ENCODE measurements at regions not wholly inside any gene's neighbourhood (a gene's known extent, or its start where the extent isn't known, plus 50 kb on each side); places are given as distances from the start of the nearest gene placed in this dataset.

- no peak for TF ChIP-seq CTCF (IDR thresholded peaks at IDR 0.05; ENCODE audit: poor library complexity)
- TF ChIP-seq EZH2 (IDR thresholded peaks at IDR 0.05; ENCODE audit: borderline replicate concordance) = no peak
- no peak for TF ChIP-seq EZH2phosphoT487 (IDR thresholded peaks at IDR 0.05; ENCODE audit: low read depth, severe bottlenecking, unreplicated experiment)
Observed at GRCh38 chr14:85897808-85898207, 367.9 kb downstream of the FLRT2 start.

Measured in hepatocyte (in vitro differentiated cells).